Stimulated activated CD8-positive, alpha-beta memory T cell treated with anti-CD3 and anti-CD28 coated beads, Interleukin-15, amount 100 ng/mL, for 4 hours (primary cell): ENCODE measurements at regions not wholly inside any gene's neighbourhood (a gene's known extent, or its start where the extent isn't known, plus 50 kb on each side); places are given as distances from the start of the nearest gene placed in this dataset.
"Not testable (repeated sequence)": the region's sequence is repeated elsewhere in the genome, so short reads cannot be mapped to it uniquely, and the experiment has no call there.

Experiments used
- DNase-seq, 2 donors: peaks; one replicate each; pipeline ENCODE4 v3.0.0-alpha.2; 2020; ENCODE audit warnings: low read depth in 2 of 2

- no peak for DNase-seq
These were observed 976.1 kb downstream of the LTN1 start for GRCh38 chr21:28016571-28016970.

GRCh38 chr21:28013123-28013522 lies 979.6 kb downstream of the LTN1 start:
- DNase-seq = not testable (repeated sequence)

GRCh38 chr21:28011970-28012369 lies 980.7 kb downstream of the LTN1 start:
- DNase-seq = not testable (repeated sequence)

- DNase-seq = not testable (repeated sequence)
These were observed 984.4 kb downstream of the LTN1 start for GRCh38 chr21:28008245-28008644.

GRCh38 chr21:28003627-28004026 lies 989.0 kb downstream of the LTN1 start:
- not testable (repeated sequence) for DNase-seq

- not testable (repeated sequence) for DNase-seq
These were observed 995.8 kb downstream of the LTN1 start for GRCh38 chr21:27996906-27997305.

- not testable (repeated sequence) for DNase-seq
These were observed 1007.9 kb downstream of the LTN1 start for GRCh38 chr21:27984663-27985325.

GRCh38 chr21:27979446-27979845 lies 1012.6 kb upstream of the ADAMTS5 start:
- DNase-seq = not testable (repeated sequence)

- DNase-seq = no peak
These were observed 1008.6 kb upstream of the ADAMTS5 start for GRCh38 chr21:27975514-27975913.

- DNase-seq = not testable (repeated sequence)
These were observed 1007.3 kb upstream of the ADAMTS5 start for GRCh38 chr21:27974152-27974551.

- DNase-seq = not testable (repeated sequence)
These were observed 1001.4 kb upstream of the ADAMTS5 start for GRCh38 chr21:27968240-27968639.

- DNase-seq = no peak
These were observed 987.8 kb upstream of the ADAMTS5 start for GRCh38 chr21:27954543-27955165.

- no peak for DNase-seq
These were observed 986.6 kb upstream of the ADAMTS5 start for GRCh38 chr21:27953340-27954045.

GRCh38 chr21:27949093-27949492 lies 982.2 kb upstream of the ADAMTS5 start:
- DNase-seq = not testable (repeated sequence)

- not testable (repeated sequence) for DNase-seq
These were observed 963.4 kb upstream of the ADAMTS5 start for GRCh38 chr21:27930108-27930767.

- DNase-seq = not testable (repeated sequence)
These were observed 962.3 kb upstream of the ADAMTS5 start for GRCh38 chr21:27929179-27929578.

- not testable (repeated sequence) for DNase-seq
These were observed 961.7 kb upstream of the ADAMTS5 start for GRCh38 chr21:27928534-27929115.

GRCh38 chr21:27921421-27921820 lies 954.5 kb upstream of the ADAMTS5 start:
- DNase-seq = not testable (repeated sequence)

- not testable (repeated sequence) for DNase-seq
These were observed 951.1 kb upstream of the ADAMTS5 start for GRCh38 chr21:27917966-27918365.

- DNase-seq = not testable (repeated sequence)
These were observed 949.4 kb upstream of the ADAMTS5 start for GRCh38 chr21:27916326-27916725.

GRCh38 chr21:27912133-27912532 lies 945.2 kb upstream of the ADAMTS5 start:
- DNase-seq = not testable (repeated sequence)

GRCh38 chr21:27909487-27909886 lies 942.6 kb upstream of the ADAMTS5 start:
- not testable (repeated sequence) for DNase-seq
